ENCODE measurements at regions not wholly inside any gene's neighbourhood (a gene's known extent, or its start where the extent isn't known, plus 50 kb on each side); places are given as distances from the start of the nearest gene placed in this dataset.

DNA sequence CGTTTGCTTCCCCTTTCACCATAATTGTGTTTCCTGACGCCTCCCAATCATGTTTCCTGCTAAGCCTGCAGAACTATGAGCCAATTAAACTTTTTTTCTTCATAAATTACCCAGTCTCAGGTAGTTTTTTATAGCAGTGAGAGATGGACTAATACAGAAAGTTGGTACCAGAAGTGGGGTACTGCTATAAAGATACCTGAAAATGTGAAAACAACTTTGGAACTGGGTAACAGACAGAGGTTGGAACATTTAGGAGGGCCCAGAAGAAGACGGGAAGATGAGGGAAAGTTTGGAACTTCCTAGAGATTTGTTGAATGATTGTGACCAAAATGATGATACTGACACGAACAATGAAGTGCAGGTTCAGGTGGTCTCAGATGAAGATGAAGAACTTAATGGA, 1058.6 kb upstream of the CITED2 start:
- DNase-seq (ENCODE audit: low read depth), result no peak
- no peak for TF ChIP-seq CTCF (IDR thresholded peaks at IDR 0.05; ENCODE audit: control insufficient read depth, extremely low read depth, insufficient read depth)
- H3K4me3 ChIP-seq (ENCODE audit: low read depth, low read length), result no peak overlapping the region

DNA sequence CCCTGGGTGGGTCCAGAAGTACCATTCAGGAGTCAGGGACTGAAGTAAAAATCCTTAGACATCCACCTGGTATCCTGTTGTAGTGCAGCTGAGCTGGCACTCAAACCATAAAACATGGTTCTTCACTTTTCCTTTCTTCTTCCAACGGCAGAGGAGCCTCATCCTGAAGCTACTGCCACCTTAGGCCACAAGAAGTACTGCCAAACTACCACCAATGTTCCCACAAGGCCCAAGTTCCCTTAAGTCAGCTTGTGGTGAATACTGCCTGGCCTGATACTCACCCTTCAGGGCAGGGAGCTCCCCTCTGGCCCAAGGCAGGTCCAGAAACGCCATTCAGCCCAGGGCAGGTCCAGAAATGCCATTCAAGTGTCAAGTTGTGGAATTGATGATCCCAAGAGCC, 1053.4 kb upstream of the CITED2 start:
- no peak for TF ChIP-seq CTCF (IDR thresholded peaks at IDR 0.05; ENCODE audit: control insufficient read depth, extremely low read depth, insufficient read depth)
- no peak overlapping the region for H3K4me3 ChIP-seq (ENCODE audit: low read depth, low read length)
- DNase-seq (ENCODE audit: low read depth), result no peak

DNA sequence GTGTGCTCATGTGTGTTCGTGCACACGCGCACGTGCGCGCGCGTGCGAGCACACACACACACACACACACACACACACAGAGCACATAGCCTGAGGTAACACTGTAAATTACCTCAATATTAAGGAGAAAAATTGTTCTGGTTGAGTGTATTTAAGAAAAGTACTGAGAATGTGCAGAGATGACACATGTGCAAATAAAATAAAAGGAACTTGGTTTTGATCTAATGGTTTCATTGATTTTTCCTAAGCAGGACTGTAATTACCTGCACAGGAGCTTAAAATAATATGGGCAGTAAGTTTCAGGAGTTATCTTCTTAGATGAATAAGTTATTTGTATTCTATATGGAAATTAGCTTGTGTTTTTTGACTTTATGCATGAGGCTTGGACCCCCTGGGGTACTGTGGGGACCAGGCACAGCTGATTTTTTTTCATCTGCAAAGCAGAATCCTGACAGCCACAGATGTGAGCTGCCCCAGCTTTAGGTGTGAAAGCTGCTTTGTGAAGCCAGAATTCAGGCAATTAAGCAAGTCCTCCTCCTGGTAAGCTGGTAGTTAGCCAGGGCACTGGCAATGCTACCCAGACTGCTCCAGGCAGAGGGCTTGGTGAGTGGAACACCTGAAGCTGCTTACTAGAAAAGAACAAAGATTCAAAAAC, 1040.6 kb upstream of the CITED2 start:
- H3K4me3 ChIP-seq (ENCODE audit: low read depth, low read length), result no peak overlapping the region
- DNase-seq (ENCODE audit: low read depth), result no peak
- TF ChIP-seq CTCF (IDR thresholded peaks at IDR 0.05; ENCODE audit: control insufficient read depth, extremely low read depth, insufficient read depth), result no peak

DNA sequence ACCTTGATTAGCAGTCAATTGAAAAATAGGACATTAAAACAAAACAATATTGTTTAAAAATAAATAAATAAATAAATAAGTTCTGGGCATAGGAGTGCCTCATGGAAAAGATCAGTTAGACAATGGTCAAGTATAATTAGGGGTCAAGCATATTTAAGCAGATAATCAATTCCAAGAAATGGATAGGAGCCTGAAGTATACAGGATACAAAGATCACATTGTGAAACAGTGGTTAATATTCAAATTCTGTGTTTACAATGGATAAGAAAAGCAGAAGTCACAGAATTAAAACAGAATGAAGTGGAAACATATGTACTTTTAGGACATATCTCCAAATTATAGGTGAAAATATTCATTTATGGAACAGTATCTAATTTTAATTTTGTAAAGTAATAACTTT, 1028.6 kb upstream of the CITED2 start:
- DNase-seq (ENCODE audit: low read depth), result no peak
- H3K4me3 ChIP-seq (ENCODE audit: low read depth, low read length), result no peak overlapping the region
- TF ChIP-seq CTCF (IDR thresholded peaks at IDR 0.05; ENCODE audit: control insufficient read depth, extremely low read depth, insufficient read depth), result no peak

- no peak for DNase-seq (ENCODE audit: low read depth)
- no peak for TF ChIP-seq CTCF (IDR thresholded peaks at IDR 0.05; ENCODE audit: control insufficient read depth, extremely low read depth, insufficient read depth)
- no peak overlapping the region for H3K4me3 ChIP-seq (ENCODE audit: low read depth, low read length)
Observed at GRCh38 chr6:140401761-140402160, 1027.3 kb upstream of the CITED2 start.

DNA sequence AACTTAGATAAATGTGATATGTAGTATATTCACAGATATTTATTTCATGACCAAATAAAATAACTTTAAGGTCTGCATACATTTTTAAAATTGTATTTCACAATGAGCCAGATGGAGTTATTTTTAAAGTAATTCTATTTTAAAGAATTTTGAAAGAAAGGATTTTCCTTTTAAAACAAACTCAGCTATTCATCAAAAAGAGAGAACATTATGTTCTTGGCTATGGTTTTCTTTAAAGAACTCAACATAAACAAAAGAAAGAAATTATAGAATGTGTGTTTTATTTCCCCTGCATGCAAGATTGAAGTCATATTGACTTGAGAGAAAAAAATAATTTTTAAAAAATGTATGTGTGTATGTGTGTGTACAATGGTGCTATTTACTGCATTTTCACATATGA, 1023.6 kb upstream of the CITED2 start:
- TF ChIP-seq CTCF (IDR thresholded peaks at IDR 0.05; ENCODE audit: control insufficient read depth, extremely low read depth, insufficient read depth), result no peak

GRCh38 chr6:140397106-140397505, 1022.7 kb upstream of the CITED2 start:
- TF ChIP-seq CTCF (IDR thresholded peaks at IDR 0.05; ENCODE audit: control insufficient read depth, extremely low read depth, insufficient read depth), result no peak
- no peak for DNase-seq (ENCODE audit: low read depth)
- no peak overlapping the region for H3K4me3 ChIP-seq (ENCODE audit: low read depth, low read length)

More for the DNA sequence above, 1023.6 kb upstream of the CITED2 start:
- no peak for DNase-seq (ENCODE audit: low read depth)
- H3K4me3 ChIP-seq (ENCODE audit: low read depth, low read length), result no peak overlapping the region
